HG03097 (cell line): ENCODE measurements at regions not wholly inside any gene's neighbourhood (a gene's known extent, or its start where the extent isn't known, plus 50 kb on each side); places are given as distances from the start of the nearest gene placed in this dataset.

ENCODE experiments used
- ATAC-seq: cut with Tn5 transposase; IDR thresholded peaks from one replicate; pipeline ENCODE4 v1.9.1; 2021; ENCODE audit not compliant: unreplicated experiment, low FRiP score

- ATAC-seq, result no peak
Measured at GRCh38 chr1:230517326-230517725, 91.2 kb upstream of the PGBD5 start.

- no peak for ATAC-seq
Measured at GRCh38 chr1:230516889-230517288, 90.8 kb upstream of the PGBD5 start.

GRCh38 chr1:230515451-230516145 lies 89.5 kb upstream of the PGBD5 start:
- ATAC-seq, result no peak

- no peak for ATAC-seq
Measured at GRCh38 chr1:230510496-230510895, 84.4 kb upstream of the PGBD5 start.

GRCh38 chr1:230509281-230509977 lies 83.3 kb upstream of the PGBD5 start:
- ATAC-seq, result peak; percentile 52

GRCh38 chr1:230507666-230508402 lies 81.7 kb upstream of the PGBD5 start:
- ATAC-seq, result no peak

- ATAC-seq, result no peak
Measured at GRCh38 chr1:230507236-230507635, 81.1 kb upstream of the PGBD5 start.

- ATAC-seq, result no peak
Measured at GRCh38 chr1:230506451-230506850, 80.3 kb upstream of the PGBD5 start.

GRCh38 chr1:230504310-230504709 lies 78.2 kb upstream of the PGBD5 start:
- no peak for ATAC-seq

- no peak for ATAC-seq
Measured at GRCh38 chr1:230503726-230504125, 77.6 kb upstream of the PGBD5 start.

GRCh38 chr1:230502996-230503395 lies 76.9 kb upstream of the PGBD5 start:
- no peak for ATAC-seq

GRCh38 chr1:230502306-230502705 lies 76.2 kb upstream of the PGBD5 start:
- ATAC-seq, result no peak

- no peak for ATAC-seq
Measured at GRCh38 chr1:230501849-230502248, 75.7 kb upstream of the PGBD5 start.

GRCh38 chr1:230501242-230501641 lies 75.1 kb upstream of the PGBD5 start:
- no peak for ATAC-seq

GRCh38 chr1:230500063-230500462 lies 73.9 kb upstream of the PGBD5 start:
- ATAC-seq, result no peak

GRCh38 chr1:230499496-230499895 lies 73.4 kb upstream of the PGBD5 start:
- ATAC-seq, result no peak

- no peak for ATAC-seq
Measured at GRCh38 chr1:230498704-230499103, 72.6 kb upstream of the PGBD5 start.

GRCh38 chr1:230496451-230496850 lies 70.3 kb upstream of the PGBD5 start:
- no peak for ATAC-seq

GRCh38 chr1:230495891-230496385 lies 69.8 kb upstream of the PGBD5 start:
- no peak for ATAC-seq

GRCh38 chr1:230495076-230495475 lies 68.9 kb upstream of the PGBD5 start:
- no peak for ATAC-seq

GRCh38 chr1:230494514-230494913 lies 68.4 kb upstream of the PGBD5 start:
- ATAC-seq, result no peak
